ENCODE measurements at regions not wholly inside any gene's neighbourhood (a gene's known extent, or its start where the extent isn't known, plus 50 kb on each side); places are given as distances from the start of the nearest gene placed in this dataset.
"Not testable (repeated sequence)": the region's sequence is repeated elsewhere in the genome, so short reads cannot be mapped to it uniquely, and the experiment has no call there.

DNA sequence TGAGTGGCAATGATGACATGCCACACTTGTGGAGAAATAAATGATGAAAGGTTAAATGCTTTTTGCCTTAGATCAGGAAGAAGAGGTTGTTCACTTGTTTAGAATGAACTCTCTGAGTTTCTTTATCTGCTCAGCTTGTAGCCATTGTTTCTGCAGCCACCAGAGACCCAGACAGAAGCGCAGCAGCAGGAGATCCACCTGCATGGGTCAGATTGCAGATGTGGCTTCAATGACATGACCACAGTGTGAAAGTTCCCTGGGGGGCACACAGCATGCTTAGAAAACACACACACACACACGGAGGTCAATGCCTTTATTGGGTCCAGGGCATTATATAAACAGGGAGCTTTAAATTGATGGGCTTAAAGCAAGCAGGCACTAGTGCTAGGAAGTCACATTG is 129.0 kb upstream of the ZNF658 start:
- TF ChIP-seq ZFP36 (IDR thresholded peaks at IDR 0.05; ENCODE audit: borderline replicate concordance, partially characterized antibody) = not testable (repeated sequence)
- TF ChIP-seq, protein P1, sequence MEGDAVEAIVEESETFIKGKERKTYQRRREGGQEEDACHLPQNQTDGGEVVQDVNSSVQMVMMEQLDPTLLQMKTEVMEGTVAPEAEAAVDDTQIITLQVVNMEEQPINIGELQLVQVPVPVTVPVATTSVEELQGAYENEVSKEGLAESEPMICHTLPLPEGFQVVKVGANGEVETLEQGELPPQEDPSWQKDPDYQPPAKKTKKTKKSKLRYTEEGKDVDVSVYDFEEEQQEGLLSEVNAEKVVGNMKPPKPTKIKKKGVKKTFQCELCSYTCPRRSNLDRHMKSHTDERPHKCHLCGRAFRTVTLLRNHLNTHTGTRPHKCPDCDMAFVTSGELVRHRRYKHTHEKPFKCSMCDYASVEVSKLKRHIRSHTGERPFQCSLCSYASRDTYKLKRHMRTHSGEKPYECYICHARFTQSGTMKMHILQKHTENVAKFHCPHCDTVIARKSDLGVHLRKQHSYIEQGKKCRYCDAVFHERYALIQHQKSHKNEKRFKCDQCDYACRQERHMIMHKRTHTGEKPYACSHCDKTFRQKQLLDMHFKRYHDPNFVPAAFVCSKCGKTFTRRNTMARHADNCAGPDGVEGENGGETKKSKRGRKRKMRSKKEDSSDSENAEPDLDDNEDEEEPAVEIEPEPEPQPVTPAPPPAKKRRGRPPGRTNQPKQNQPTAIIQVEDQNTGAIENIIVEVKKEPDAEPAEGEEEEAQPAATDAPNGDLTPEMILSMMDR (IDR thresholded peaks at IDR 0.05) = not testable (repeated sequence)
